ENCODE measurements at regions not wholly inside any gene's neighbourhood (a gene's known extent, or its start where the extent isn't known, plus 50 kb on each side); places are given as distances from the start of the nearest gene placed in this dataset.

GRCh38 chr21:31405604-31406003 lies 61.5 kb upstream of the TIAM1 start:
- ChIA-PET CTCF (ENCODE audit: partially characterized antibody) (interaction anchor here (1.3 to 2.3 kb wide), 3 partner anchors 13 to 176 kb away, joined by 3 to 11 read pairs (median 5); no protein-coding TSS in a partner anchor), POLR2A (ENCODE audit: partially characterized antibody) (no interaction called here)
- Histone ChIP-seq H3K9ac (replicated peaks in 1 of 4; ENCODE audit: extremely low read depth in 1 of 4, low read depth in 3 of 4, low read length in 3 of 4) (no peak overlapping the region), H3K27me3 (replicated peaks in 1 of 4; ENCODE audit: control insufficient read depth in 3 of 4, extremely low read depth in 1 of 4, insufficient read depth in 3 of 4, low read length in 3 of 4) (no peaks in the 10 kb centered on the region), H2AK5ac (ENCODE audit: low read depth, low read length) (no peak overlapping the region), H3K27ac (ENCODE audit: low read depth, low read length) (no peak overlapping the region), H3K9me3 (ENCODE audit: insufficient read depth in 2 of 2, low read depth in 1 of 2, low read length in 1 of 2) (no peaks in the 10 kb centered on the region), H4K20me1 (replicated peaks in 1 of 2; ENCODE audit: control insufficient read depth in 1 of 2, insufficient read depth in 2 of 2, low read length in 2 of 2) (peaks cover 0 to 6% of the 10 kb centered on the region in 2 experiments), H2BK15ac (ENCODE audit: low read length) (no peak overlapping the region), H2BK5ac (ENCODE audit: low read depth, low read length) (no peak overlapping the region), H3K18ac (ENCODE audit: extremely low read depth, low read length) (no peak overlapping the region), H3K4me2 (ENCODE audit: insufficient read depth in 1 of 2, low read depth in 2 of 2, low read length in 2 of 2) (no peak overlapping the region), H3K23me2 (ENCODE audit: low read depth, low read length) (no peaks in the 10 kb centered on the region; the same call in 1 of the 2 replicates), H3K56ac (replicated peaks; ENCODE audit: insufficient read length, low read depth, low read length) (no peak overlapping the region), H2BK12ac (ENCODE audit: low read depth, low read length) (no peak overlapping the region), H3K23ac (ENCODE audit: insufficient read length) (no peak overlapping the region), H2AFZ (ENCODE audit: low read length) (no peak overlapping the region), H3K4me3 (ENCODE audit: extremely low read depth in 1 of 4, insufficient read depth in 2 of 4, low read depth in 3 of 4, low read length in 4 of 4) (no peak overlapping the region), H3K4ac (replicated peaks; ENCODE audit: insufficient read length, low read depth, low read length) (no peak overlapping the region), H2BK20ac (ENCODE audit: low read length) (no peak overlapping the region), H3K4me1 (replicated peaks in 1 of 4; ENCODE audit: control insufficient read depth in 3 of 4, insufficient read depth in 4 of 4, low read length in 3 of 4) (no peaks in the 10 kb centered on the region), H3K79me1 (ENCODE audit: low read depth, low read length) (no peaks in the 10 kb centered on the region), H4K91ac (replicated peaks; ENCODE audit: insufficient read length, low read length) (no peak overlapping the region), H3K79me2 (ENCODE audit: control insufficient read depth in 1 of 2, insufficient read depth in 2 of 2, low read length in 2 of 2) (peaks cover 3% of the 10 kb centered on the region in 2 experiments; a peak in 2 of 4 replicates), H4K8ac (ENCODE audit: extremely low read depth, insufficient read depth, low read length) (no peak overlapping the region), H2BK120ac (replicated peaks; ENCODE audit: low read depth, low read length) (no peak overlapping the region), H3K36me3 (ENCODE audit: control insufficient read depth in 2 of 4, insufficient read depth in 4 of 4, low read length in 3 of 4) (no peaks in the 10 kb centered on the region; a peak in 1 of 8 replicates), H4K5ac (ENCODE audit: insufficient read length, low read depth, low read length) (no peak overlapping the region), H3K14ac (ENCODE audit: insufficient read length) (no peak overlapping the region)
- FAIRE-seq (no peak), DNase-seq (ENCODE audit: low read depth in 1 of 2, low spot score in 2 of 2) (no peak)
- 87% methylated on average over 3 of the region's 3 CpGs; no CpG with 5 or more reads in 1 of the 2 experiments for WGBS, 2 experiments (ENCODE audit: extremely low coverage in 1 of 2, insufficient coverage in 1 of 2, insufficient read length in 1 of 2, insufficient replicate concordance in 2 of 2, low coverage in 1 of 2, low lambda C conversion rate in 2 of 2, missing lambda C conversion rate in 1 of 2)
- no peak for TF ChIP-seq YY1 (IDR thresholded peaks at IDR 0.05; ENCODE audit: low read depth, low read length)
- no peak for TF ChIP-seq POLR2A (IDR thresholded peaks at IDR 0.05; ENCODE audit: control extremely low read depth in 1 of 2, low read depth in 2 of 2, low read length in 2 of 2)
- no peak for TF ChIP-seq CBX5 (IDR thresholded peaks at IDR 0.05; ENCODE audit: low read depth, low read length)
- no peak for TF ChIP-seq TAF1 (IDR thresholded peaks at IDR 0.05; ENCODE audit: low read depth, low read length)
- TF ChIP-seq SAP30 (IDR thresholded peaks at IDR 0.05; ENCODE audit: insufficient read depth, insufficient replicate concordance, low read length): no peak
- no peak for TF ChIP-seq BRCA1 (IDR thresholded peaks at IDR 0.05; ENCODE audit: low read depth, low read length)
- TF ChIP-seq BCL11A (IDR thresholded peaks at IDR 0.05; ENCODE audit: low read depth in 2 of 2, low read length in 2 of 2): no peak
- no peak for TF ChIP-seq FOSL1 (IDR thresholded peaks at IDR 0.05; ENCODE audit: insufficient read depth, low read depth, low read length)
- TF ChIP-seq NANOG (IDR thresholded peaks at IDR 0.05; ENCODE audit: insufficient read depth, low read depth, low read length, poor library complexity, severe bottlenecking): no peak
- TF ChIP-seq EP300 (IDR thresholded peaks at IDR 0.05; ENCODE audit: borderline replicate concordance in 1 of 2, low read depth in 2 of 2, low read length in 2 of 2): no peak
- no peak for TF ChIP-seq KDM4A (IDR thresholded peaks at IDR 0.05; ENCODE audit: low read depth, low read length, severe bottlenecking)
- no peak for TF ChIP-seq ATF3 (IDR thresholded peaks at IDR 0.05; ENCODE audit: insufficient read depth, low read depth, low read length)
- no peak for TF ChIP-seq JUND (IDR thresholded peaks at IDR 0.05; ENCODE audit: low read length)
- TF ChIP-seq EZH2 (IDR thresholded peaks at IDR 0.05; ENCODE audit: low read depth, low read length, severe bottlenecking): no peak
